Stimulated activated CD4-positive, alpha-beta T cell treated with anti-CD3 and anti-CD28 coated beads, Interleukin-12 subunit alpha, Interleukin-12 subunit beta, amount 100 ng/mL, for 24 hours (primary cell): ENCODE measurements at regions not wholly inside any gene's neighbourhood (a gene's known extent, or its start where the extent isn't known, plus 50 kb on each side); places are given as distances from the start of the nearest gene placed in this dataset.

Experiments
- DNase-seq, 2 experiments: peaks; one replicate each; pipeline ENCODE4 v3.0.0-alpha.2; 2020; ENCODE audit warnings: low read depth in 2 of 2

GRCh38 chr10:107733328-107734130 is 569.0 kb upstream of the SORCS1 start:
- no peak for DNase-seq

- no peak for DNase-seq
These were observed 567.5 kb upstream of the SORCS1 start for GRCh38 chr10:107732045-107732444.

DNA sequence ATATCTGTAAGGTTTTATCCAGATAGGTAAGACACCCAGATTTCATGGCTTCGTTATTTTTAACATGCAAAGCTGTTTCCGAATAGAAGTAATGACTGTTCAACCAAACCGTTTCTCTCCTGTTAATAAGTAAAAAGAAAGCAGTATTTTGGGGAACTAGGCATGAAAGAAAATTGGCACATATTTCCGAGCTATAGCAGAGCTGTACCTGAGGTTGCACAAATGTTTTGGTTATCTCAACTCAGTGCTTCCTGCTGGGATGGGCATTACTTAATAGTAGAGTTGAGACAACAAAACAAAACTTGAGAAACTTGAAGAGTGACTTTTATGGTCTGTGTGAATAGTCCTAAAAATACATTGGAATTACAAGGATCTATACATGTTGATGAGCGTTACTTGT is 564.3 kb upstream of the SORCS1 start:
- no peak for DNase-seq

DNA sequence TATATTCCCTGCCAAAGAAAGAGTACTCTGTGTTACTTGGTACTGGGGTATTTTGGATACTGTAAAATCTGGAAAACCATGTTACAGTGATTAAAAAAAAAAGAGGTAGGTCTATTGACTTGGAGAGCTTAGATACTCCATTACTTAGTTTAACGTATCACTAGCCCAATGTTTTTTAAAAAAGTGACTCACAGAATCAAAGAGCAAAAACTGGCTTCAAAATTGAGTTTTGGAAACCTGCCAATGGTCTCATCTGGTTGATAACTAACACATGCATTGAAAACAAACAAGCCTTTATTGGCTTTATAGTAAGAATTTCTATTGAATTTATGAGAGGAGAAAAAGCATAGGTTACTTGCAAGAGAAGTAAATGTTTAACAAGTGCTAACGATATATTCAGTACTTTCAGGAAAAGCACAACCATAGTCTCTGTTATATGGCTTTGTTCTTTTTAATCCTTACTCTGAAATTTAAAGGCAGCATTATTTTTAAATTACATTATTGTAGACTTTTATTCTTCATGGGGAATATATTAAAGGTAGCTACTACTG is 563.3 kb upstream of the SORCS1 start:
- no peak for DNase-seq

DNA sequence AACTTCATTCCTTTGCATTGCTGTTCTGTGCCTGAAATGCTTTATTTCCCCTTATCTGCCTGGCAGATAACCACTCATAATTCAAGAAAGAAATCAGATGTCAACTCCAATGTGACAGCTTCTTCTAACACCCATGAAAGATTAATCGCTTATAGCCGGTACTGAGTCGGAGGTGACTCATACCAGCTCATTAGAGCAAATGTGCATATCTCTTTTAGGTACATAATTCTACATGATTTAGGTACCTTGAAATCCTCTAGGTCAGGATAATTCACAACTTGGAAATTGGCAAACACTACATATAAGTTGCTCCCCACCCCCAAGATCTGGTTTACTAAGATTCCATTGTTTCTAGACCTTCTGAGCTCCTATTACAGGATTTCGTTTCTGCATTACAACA is 554.4 kb upstream of the SORCS1 start:
- no peak for DNase-seq

DNA sequence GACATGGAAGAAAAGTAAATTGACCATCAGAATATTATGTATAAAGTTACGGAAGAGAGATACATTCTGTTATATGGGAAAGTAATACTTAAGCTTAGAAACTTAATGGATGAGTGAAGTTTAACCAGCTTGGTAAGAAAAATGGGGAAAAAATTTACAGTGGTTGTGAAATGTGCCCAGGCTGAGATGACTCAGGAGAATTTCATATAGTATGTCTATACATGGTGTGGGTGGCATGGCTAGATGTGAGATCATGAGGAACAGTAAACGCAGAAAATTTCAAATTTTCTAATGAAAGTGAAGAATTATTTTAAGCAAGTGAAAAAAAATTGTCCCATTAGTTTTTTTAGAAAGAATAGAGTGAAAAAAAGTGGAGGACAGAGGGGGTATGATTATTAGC is 552.5 kb upstream of the SORCS1 start:
- DNase-seq = no peak

DNA sequence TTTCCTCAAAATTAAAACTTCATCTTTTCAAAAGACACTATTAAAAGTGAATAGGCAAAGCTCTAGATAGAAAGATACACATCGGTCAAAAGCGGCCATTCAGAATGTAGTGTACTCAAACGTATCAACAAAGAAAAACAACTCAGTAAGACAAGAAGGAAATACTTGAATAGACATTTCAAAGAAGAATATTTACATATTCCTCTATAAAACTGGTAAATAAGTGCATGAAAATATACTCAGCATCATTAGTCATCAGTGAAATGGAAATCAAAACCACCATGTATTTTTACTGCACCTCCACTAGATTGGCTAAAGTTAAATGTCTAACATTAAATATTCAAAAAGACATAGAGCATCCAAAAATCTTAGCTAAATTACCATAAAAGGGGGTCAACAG is 551.1 kb upstream of the SORCS1 start:
- no peak for DNase-seq

DNA sequence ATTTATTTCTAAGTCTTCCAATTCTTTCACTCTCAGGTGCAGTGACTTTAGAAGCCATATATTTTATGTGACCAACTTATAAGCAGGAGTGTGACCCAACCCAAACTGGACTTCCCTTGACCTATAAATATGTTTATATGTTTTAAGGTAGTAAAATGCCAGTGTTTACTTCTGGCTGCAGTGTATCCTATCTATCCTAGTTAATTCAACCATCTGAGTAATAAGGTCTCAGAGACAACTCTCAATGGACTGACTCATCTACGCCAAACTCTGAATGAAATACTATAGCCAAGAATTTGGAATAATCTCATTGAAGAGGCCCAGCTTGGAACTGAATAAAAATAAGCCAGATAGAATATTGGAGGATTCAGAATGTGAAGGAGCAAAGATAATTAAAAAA is 544.5 kb upstream of the SORCS1 start:
- no peak for DNase-seq

- no peak for DNase-seq
These were observed 541.7 kb upstream of the SORCS1 start for GRCh38 chr10:107706096-107706725.

GRCh38 chr10:107701943-107702342 is 537.4 kb upstream of the SORCS1 start:
- DNase-seq = no peak

- DNase-seq = no peak
These were observed 527.6 kb upstream of the SORCS1 start for GRCh38 chr10:107692072-107692471.

- no peak for DNase-seq
These were observed 524.8 kb upstream of the SORCS1 start for GRCh38 chr10:107689323-107689722.

GRCh38 chr10:107687701-107688100 is 523.2 kb upstream of the SORCS1 start:
- no peak for DNase-seq

DNA sequence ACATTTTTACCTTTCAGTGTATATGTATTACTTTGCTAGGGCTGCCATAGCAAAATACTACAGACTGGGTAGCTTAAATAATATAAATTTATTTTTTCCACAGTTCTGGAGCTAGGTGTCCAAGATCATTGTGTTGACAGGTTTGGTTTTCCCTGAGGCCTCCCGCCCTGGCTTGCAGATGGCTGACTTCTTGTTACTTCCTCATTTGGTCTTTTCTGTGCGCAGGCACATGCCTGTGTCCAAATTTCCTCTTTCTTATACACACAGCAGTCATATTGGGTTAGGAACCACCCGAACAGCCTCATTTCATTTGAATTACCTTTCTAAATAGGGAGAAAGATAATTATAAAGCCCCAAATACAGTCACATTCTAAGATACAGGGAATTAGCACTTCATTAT is 521.6 kb upstream of the SORCS1 start:
- DNase-seq = no peak

- DNase-seq = no peak
These were observed 507.5 kb upstream of the SORCS1 start for GRCh38 chr10:107671960-107672359.

DNA sequence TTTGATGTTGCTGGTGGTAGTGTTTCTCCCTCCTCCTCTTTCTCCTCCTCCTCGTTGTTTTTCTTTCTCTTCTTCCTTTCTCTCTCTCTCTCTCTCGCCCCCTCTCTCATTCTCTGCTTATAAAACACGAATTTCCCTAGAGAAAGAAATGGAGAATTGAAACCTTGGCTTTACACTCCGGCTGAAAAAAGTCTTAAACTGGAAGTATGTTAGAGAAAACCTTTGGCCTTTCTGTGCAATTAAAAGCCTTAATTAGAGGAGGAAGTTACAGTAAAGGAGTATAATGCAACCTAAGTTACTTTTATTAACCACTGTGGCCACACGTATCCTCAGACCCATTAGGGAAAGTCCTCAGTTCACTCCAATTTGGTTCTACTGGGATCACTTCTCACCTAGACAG is 501.7 kb upstream of the SORCS1 start:
- DNase-seq = no peak

GRCh38 chr10:107665459-107665858 is 501.0 kb upstream of the SORCS1 start:
- no peak for DNase-seq

DNA sequence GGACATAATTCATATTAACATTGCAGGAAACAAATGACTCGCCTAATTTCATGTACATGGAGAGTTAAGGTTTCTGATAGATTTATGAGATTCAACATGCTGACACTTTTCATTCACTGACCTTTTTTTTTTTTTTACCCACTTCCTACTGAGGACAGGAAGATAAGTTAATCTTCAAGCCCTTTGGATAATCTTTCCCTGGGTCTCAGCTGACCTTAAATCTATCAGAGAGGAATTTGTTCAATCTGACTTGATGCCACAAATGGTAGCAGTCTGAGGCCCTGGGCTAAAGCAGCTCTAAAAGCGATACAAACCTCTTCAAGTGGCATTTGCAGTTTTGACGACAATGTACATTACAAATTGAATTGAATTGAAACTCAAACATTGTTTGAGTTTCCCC is 493.3 kb upstream of the SORCS1 start:
- no peak for DNase-seq

DNA sequence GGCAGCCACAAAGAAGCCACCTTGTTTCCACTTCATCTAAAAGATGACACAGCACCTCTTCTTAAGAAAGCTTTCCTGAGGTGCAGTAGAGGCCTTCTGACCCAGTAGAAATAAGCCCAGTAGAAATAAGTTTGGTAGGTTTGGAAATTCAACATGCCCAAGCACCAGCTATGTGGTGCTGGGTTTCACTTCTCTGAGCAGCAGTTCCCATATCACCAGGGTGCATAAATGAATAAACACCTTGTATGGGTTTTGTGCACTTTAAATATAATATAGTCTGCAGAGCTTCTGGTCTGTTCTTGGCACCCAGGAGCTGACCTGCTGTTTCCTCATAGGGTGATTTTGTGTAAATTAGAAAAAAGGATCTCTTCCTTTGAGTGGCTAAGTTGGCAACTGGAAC is 492.4 kb upstream of the SORCS1 start:
- no peak for DNase-seq

DNA sequence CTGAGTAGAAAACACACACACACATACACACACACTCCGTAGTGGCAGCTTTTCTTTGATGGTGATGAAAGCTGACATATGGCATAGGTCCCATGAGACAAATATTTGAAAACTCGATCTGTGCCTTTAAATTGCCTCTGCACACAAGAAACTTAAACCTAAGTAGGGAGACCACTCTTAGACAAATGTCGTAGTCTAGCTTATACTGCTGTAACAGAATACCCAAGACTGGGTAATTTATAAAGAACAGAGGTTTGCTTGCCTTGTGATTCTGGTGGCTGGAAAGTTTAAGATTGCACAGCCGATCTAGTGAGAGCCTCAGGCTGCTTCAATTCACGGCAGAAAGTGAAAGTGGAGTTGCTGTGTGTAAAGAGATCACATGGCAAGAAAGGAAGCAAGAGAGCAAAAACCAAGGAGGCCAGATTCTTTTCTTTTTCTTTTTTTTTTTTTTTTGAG is 489.4 kb upstream of the SORCS1 start:
- no peak for DNase-seq

GRCh38 chr10:107650939-107651338 is 486.4 kb upstream of the SORCS1 start:
- DNase-seq = no peak

DNA sequence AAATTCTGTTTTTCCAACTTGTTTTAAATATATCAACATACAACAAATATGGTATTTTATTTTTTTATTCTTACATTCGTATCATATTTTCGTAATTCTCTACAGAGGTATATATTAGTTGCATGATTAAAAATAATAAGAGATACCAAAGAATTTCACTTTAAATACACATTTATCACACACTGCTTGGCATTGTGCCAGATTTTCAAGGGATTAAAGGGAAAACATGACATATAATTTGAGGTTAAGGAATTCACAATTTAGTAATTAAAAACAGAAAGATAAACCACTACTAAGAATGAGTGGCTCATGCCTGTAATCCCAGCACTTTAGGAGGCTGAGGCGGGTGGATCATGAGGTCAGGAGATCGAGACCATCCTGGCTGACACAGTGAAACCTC is 484.7 kb upstream of the SORCS1 start:
- DNase-seq = no peak

- no peak for DNase-seq
These were observed 483.0 kb upstream of the SORCS1 start for GRCh38 chr10:107647462-107647861.
